Muscle of leg (tissue), 3 donors: ENCODE measurements at regions not wholly inside any gene's neighbourhood (a gene's known extent, or its start where the extent isn't known, plus 50 kb on each side); places are given as distances from the start of the nearest gene placed in this dataset.

Experiments used
- DNase-seq: peaks from one replicate; pipeline ENCODE4 v3.0.0; 2013
- H3K27ac ChIP-seq: one replicate; pipeline ENCODE4 v1.5.1; 2013; ENCODE audit warnings: mild to moderate bottlenecking, low read length, control low read depth
- H3K27me3 ChIP-seq: one replicate; pipeline ENCODE4 v1.6.1; 2013; ENCODE audit warnings: low read length; ENCODE audit not compliant: control insufficient read depth, insufficient read depth
- H3K36me3 ChIP-seq: one replicate; pipeline ENCODE4 v1.6.1; 2013; ENCODE audit warnings: low read length; ENCODE audit not compliant: control insufficient read depth, insufficient read depth
- H3K4me1 ChIP-seq: one replicate; pipeline ENCODE4 v1.6.1; 2013; ENCODE audit warnings: low read length; ENCODE audit not compliant: control insufficient read depth, insufficient read depth
- H3K4me3 ChIP-seq: one replicate; pipeline ENCODE4 v1.5.1; 2013; ENCODE audit warnings: low read length, control low read depth
- H3K9me3 ChIP-seq: replicated peaks from 2 replicates; pipeline ENCODE4 v1.6.1; 2013; ENCODE audit warnings: low read depth, low read length; ENCODE audit not compliant: control insufficient read depth
- WGBS: methylation state at CpG from one replicate; pipeline ENCODE4 v1.1.5; 2013; ENCODE audit warnings: missing lambda C conversion rate; ENCODE audit not compliant: insufficient coverage; 5-methylcytosine and 5-hydroxymethylcytosine counted together

DNA sequence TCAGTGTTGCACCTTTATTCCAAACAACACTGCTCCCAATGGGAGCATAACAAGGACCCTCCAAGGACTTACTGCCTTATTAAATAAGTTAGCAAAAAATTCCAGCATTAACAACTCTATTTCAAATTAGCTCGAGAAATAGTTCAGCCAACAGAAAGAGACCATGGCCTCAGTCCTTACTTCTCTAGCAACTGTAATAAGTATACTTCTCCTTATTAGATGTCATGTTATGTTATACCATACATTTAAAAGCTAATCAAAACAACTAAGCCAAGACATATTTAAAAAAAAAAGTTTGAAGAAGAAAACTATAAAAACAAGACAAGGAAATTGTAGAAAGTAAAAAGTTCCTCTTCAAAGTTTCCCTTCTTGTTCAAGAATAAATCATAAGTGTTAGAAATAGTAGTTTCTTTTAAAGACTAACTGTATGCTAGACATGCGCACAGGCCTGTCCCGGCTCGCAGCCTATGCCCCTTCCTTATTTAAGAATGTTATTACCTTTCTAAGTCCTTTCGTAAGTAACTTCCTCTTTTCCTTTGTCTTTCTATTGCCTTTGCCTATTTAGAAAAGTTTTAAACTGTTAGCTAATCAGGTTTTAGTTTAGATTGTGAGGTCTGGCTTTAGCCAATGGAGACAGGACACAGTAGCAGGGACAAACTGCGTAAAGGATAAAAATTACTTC is 68.6 kb downstream of the RESF1 start:
- H3K27me3 ChIP-seq, result no peaks in the 10 kb centered on the region
- no peak overlapping the region for H3K4me3 ChIP-seq
- DNase-seq, result no peak
- no peaks in the 10 kb centered on the region for H3K36me3 ChIP-seq
- WGBS, result 80% methylated on average over 2 of the region's 6 CpGs
- H3K27ac ChIP-seq, result no peak overlapping the region
- H3K9me3 ChIP-seq, result no peaks in the 10 kb centered on the region
- peaks cover 14% of the 10 kb centered on the region for H3K4me1 ChIP-seq

DNA sequence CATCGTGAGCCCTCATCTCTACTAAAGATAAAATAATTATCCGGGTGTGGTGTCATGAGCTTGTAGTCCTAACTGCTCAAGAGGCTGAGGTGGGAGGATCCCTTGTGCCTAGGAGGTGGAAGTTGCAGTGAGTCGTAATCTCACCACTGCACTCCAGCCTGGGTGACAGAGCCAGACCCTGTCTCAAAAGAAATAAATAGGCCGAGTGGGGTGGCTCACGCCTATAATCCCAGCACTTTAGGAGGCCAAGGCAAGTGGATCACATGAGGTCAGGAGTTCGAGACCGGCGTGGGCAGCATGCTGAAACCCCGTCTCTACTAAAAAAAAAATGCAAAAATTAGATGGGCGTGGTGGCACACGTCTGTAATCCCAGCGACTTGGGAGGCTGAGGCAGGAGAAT is 70.9 kb downstream of the RESF1 start:
- no peak for DNase-seq
- no peak overlapping the region for H3K27ac ChIP-seq
- peaks cover 16% of the 10 kb centered on the region for H3K4me1 ChIP-seq
- H3K4me3 ChIP-seq, result no peak overlapping the region
- 83% methylated on average over 10 of the region's 12 CpGs for WGBS
- no peaks in the 10 kb centered on the region for H3K9me3 ChIP-seq
- H3K27me3 ChIP-seq, result no peaks in the 10 kb centered on the region
- H3K36me3 ChIP-seq, result no peaks in the 10 kb centered on the region

DNA sequence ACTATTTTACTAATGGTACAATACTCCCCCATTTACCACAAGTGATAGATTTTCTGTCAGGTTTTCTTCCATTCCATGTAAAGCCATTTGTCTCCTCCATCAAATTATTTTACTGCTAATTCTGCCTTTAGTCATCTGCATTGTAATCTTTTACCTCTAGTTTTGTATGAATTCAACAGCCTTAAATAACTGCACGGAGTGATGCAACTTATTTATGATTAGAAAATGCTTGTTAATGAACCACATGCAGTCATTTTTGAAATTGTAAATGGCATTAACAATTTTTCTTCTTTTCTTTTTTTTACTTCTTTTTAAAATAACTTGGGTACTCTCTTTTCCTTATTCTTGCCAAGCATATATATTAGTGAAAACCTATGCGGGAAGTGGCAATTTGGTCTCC is 71.5 kb downstream of the RESF1 start:
- Histone ChIP-seq H3K36me3 (no peaks in the 10 kb centered on the region), H3K27ac (no peak overlapping the region), H3K9me3 (no peaks in the 10 kb centered on the region), H3K4me1 (peaks cover 16% of the 10 kb centered on the region), H3K4me3 (no peak overlapping the region), H3K27me3 (no peaks in the 10 kb centered on the region)
- WGBS, result no CpG with 5 or more reads among the region's 2 CpGs
- DNase-seq, result no peak

DNA sequence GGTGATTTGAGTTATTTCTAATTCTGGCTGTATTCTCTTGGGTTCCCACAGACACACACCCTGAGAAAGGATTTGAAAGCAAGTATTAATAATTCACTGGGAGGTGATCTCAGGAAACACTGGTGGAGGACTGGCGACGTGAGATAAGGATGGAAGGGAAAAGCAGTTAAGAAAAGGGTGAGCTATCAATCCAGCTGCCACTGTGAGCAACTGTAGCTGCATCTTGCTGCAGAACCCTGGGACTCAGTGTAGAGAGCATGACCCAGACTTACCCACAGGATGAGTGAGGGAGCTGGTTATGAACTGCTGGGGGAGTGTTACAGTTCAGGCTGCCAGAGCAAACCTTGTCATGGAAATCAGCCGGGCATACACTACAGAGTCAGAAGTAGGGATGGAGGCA is 71.9 kb downstream of the RESF1 start:
- WGBS, result 48% methylated on average over 2 of the region's 3 CpGs
- H3K4me1 ChIP-seq, result peaks cover 16% of the 10 kb centered on the region
- no peak for DNase-seq
- H3K9me3 ChIP-seq, result no peaks in the 10 kb centered on the region
- no peaks in the 10 kb centered on the region for H3K36me3 ChIP-seq
- no peak overlapping the region for H3K27ac ChIP-seq
- H3K4me3 ChIP-seq, result no peak overlapping the region
- H3K27me3 ChIP-seq, result no peaks in the 10 kb centered on the region

DNA sequence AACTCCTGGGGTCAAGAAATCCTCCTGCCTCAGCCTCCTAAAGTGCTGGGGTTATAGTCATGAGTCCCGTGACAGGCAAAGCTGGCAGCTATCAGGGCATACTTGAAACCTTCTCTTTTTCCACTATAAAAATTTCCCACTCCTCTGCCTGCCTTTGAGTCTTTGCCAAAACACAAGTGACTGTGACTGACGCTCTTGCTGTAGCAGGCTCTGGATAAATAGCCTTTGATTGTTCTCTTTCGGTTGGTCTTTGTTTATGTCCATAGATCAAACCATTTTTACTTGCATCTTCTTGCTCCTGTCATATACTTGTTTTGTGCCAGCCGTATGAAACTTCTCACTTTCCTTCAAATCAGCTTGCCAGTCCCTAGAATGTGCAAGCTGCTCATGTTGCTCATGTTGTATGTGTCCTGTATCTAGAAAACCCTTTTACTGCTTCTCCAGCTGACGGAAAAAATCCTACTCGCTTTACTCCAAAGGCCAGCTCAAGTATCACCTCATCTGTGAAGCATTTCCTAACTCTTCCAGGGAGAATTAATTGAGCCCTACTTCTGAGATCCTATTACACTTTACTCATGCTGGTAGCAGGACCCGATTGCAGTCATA is 73.1 kb downstream of the RESF1 start:
- Histone ChIP-seq H3K27me3 (no peaks in the 10 kb centered on the region), H3K36me3 (no peaks in the 10 kb centered on the region), H3K27ac (peak overlapping the region; percentile 59), H3K9me3 (no peaks in the 10 kb centered on the region), H3K4me3 (no peak overlapping the region), H3K4me1 (peaks cover 16% of the 10 kb centered on the region)
- WGBS, result 50% methylated on average over 1 of the region's 7 CpGs
- DNase-seq, result peak; percentile 39

DNA sequence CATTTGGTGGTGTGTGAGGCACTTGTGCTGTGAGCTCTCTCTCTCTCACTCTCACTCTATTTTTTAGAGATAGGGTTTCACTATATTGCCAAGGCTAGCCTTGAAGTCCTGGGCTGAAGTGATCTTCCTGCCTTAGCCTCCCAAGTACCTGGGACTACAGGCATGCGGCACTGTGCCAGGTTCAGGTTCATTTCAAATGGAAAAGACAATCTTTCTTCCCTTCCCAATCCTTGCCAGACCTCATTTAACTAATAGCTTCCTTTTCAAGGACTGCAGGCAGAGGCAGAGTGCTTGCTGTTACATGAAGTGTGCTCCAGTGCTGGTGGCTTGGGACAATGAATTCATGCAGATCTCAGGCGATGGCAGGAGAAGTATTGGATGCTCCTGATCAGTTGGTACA is 73.2 kb upstream of the BICD1 start:
- 44% methylated on average over 1 of the region's 2 CpGs for WGBS
- Histone ChIP-seq H3K4me1 (peaks cover 16% of the 10 kb centered on the region), H3K4me3 (no peak overlapping the region), H3K27ac (no peak overlapping the region), H3K36me3 (no peaks in the 10 kb centered on the region), H3K27me3 (no peaks in the 10 kb centered on the region), H3K9me3 (no peaks in the 10 kb centered on the region)
- DNase-seq, result peak; percentile 6

DNA sequence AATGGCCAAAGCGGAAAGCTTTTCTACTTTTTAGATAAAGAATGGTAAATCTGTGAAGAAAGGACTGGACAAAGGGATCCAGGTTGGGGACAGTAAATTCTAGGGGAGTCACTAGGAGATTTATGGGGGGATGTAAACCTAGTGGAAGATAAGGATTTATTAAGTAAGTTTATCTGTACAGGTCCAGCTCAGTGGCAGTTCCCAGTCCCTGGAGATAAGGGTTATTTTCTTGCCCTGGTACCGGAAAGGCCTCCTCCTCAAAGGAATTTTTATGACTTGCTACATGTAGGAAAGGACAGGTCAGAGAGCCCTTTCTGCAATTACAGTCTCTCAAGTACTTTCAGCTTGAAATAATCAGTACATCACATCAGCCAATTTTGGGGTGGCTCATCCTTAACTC is 72.6 kb upstream of the BICD1 start:
- Histone ChIP-seq H3K36me3 (no peaks in the 10 kb centered on the region), H3K27me3 (no peaks in the 10 kb centered on the region), H3K9me3 (no peaks in the 10 kb centered on the region), H3K4me1 (peaks cover 16% of the 10 kb centered on the region), H3K27ac (no peak overlapping the region), H3K4me3 (no peak overlapping the region)
- WGBS, result no CpG with 5 or more reads among the region's 2 CpGs
- no peak for DNase-seq

DNA sequence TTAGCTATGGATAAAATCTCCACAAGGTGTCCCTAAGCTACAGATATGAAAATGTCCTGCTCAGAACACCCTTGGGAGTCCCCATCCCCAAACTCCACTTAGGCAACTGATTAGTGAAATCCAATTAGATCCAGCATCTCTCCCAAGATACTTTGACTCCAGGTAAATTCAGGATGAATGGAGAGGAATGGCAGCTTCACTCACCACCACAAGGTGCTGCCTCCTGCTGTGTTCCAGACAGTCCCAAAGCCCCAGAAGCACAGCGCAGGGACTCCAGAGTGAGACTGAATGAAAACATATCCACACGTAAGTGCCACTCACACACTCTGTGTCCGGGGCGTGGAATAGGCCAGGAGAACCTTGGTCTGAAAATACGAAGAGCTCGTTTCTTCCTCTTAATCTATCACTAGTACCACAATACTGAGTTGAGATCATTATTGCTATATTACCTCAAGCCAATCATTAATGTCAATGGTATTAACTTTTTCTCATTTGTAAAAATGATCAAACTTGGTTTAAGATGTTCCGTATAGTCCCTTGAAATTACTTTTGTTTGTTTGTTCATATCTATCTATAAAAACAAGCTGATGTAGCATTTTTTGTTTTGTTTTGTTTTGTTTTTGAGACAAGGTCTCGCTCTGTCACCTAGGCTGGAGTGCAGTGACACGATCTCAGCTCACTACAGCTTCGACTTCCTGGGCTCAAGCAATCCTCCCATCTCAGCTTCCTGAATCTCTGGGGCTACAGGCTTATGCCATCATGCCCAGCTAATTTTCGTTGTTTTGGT is 70.0 kb upstream of the BICD1 start:
- peaks cover 12% of the 10 kb centered on the region for H3K4me1 ChIP-seq
- DNase-seq, result no peak
- H3K4me3 ChIP-seq, result no peak overlapping the region
- WGBS, result 64% methylated on average over 6 of the region's 11 CpGs
- no peak overlapping the region for H3K27ac ChIP-seq
- no peaks in the 10 kb centered on the region for H3K27me3 ChIP-seq
- H3K36me3 ChIP-seq, result no peaks in the 10 kb centered on the region
- no peaks in the 10 kb centered on the region for H3K9me3 ChIP-seq

DNA sequence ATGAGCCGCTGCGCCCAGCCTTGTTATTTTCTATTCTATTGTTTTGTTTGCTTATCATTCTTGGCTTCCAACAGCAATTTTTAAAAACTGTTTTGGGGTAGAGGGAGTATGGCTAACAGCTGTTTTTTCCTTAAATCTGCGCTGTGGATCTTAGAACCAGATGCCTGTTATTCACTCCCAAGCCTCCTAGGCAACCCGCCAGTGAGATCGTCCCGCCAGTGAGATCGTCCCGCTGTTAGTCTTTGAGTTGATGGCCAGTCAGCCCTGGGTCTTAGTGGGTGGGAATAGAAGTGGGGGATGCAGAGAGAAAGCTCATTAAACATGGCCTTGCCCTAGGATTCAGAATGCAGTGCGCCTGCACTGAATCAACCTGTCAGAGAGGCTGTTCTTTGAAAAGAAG is 67.3 kb upstream of the BICD1 start:
- peak; percentile 84 for DNase-seq
- no peaks in the 10 kb centered on the region for H3K4me1 ChIP-seq
- WGBS, result no CpG with 5 or more reads among the region's 9 CpGs

DNA sequence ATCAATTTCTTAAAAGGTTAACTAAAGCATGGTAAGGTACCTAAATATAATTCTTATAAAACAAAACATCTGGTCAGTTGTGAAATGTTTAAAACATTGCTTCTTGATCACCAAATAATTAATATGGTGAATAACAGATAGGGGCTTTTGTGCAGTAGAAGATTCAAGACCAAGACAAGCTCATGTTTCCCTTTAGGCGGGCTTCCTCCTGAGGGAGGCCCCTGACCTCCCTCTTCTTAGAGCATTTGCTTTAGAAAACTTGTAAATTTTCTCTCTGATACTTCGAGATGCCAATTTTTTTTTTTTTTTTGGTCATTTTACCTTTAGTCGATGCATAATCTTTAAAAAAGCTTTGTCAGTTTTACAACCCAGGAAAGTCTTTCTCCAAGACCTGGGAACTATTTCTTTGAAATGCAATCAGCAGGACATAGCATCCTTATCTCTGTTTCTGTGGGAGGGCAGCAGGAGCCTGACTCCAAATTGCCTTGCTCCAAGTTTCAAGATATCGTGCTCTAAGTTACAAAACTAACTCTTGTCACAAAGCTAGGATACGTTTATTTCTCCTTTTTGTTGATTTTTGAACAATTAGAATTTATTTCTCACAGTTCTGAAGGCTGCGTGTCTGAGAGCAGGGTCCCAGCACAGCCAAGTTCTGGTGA is 66.6 kb upstream of the BICD1 start:
- no peaks in the 10 kb centered on the region for H3K27me3 ChIP-seq
- no peak overlapping the region for H3K4me3 ChIP-seq
- peak; percentile 21 for DNase-seq
- H3K9me3 ChIP-seq, result peaks cover 14% of the 10 kb centered on the region
- 60% methylated on average over 1 of the region's 6 CpGs for WGBS
- H3K4me1 ChIP-seq, result no peaks in the 10 kb centered on the region
- H3K27ac ChIP-seq, result no peak overlapping the region
- H3K36me3 ChIP-seq, result no peaks in the 10 kb centered on the region

More for the DNA sequence above, 67.3 kb upstream of the BICD1 start:
- H3K27me3 ChIP-seq, result no peaks in the 10 kb centered on the region
- no peak overlapping the region for H3K27ac ChIP-seq
- peaks cover 12% of the 10 kb centered on the region for H3K9me3 ChIP-seq
- H3K4me3 ChIP-seq, result no peak overlapping the region
- no peaks in the 10 kb centered on the region for H3K36me3 ChIP-seq
